ENCODE measurements at regions not wholly inside any gene's neighbourhood (a gene's known extent, or its start where the extent isn't known, plus 50 kb on each side); places are given as distances from the start of the nearest gene placed in this dataset.

- TF ChIP-seq, protein P1, sequence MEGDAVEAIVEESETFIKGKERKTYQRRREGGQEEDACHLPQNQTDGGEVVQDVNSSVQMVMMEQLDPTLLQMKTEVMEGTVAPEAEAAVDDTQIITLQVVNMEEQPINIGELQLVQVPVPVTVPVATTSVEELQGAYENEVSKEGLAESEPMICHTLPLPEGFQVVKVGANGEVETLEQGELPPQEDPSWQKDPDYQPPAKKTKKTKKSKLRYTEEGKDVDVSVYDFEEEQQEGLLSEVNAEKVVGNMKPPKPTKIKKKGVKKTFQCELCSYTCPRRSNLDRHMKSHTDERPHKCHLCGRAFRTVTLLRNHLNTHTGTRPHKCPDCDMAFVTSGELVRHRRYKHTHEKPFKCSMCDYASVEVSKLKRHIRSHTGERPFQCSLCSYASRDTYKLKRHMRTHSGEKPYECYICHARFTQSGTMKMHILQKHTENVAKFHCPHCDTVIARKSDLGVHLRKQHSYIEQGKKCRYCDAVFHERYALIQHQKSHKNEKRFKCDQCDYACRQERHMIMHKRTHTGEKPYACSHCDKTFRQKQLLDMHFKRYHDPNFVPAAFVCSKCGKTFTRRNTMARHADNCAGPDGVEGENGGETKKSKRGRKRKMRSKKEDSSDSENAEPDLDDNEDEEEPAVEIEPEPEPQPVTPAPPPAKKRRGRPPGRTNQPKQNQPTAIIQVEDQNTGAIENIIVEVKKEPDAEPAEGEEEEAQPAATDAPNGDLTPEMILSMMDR (conservative IDR thresholded peaks at IDR 0.05; ENCODE audit: low read length) = no peak
- TF ChIP-seq EZH2phosphoT487 (IDR thresholded peaks at IDR 0.05; ENCODE audit: borderline replicate concordance) = no peak
Observed at GRCh38 chr9:74115976-74116375, 381.2 kb upstream of the RORB start.

All from Loucy (cell line).